Lower lobe of right lung (tissue), 2 donors: ENCODE measurements at regions not wholly inside any gene's neighbourhood (a gene's known extent, or its start where the extent isn't known, plus 50 kb on each side); places are given as distances from the start of the nearest gene placed in this dataset.
A peak's percentile ranks its signal among the peaks of the same experiment; 100 is the strongest.
"Not testable (repeated sequence)": the region's sequence is repeated elsewhere in the genome, so short reads cannot be mapped to it uniquely, and the experiment has no call there.

ENCODE experiments used
- ATAC-seq, 2 donors: fragments of 200-7000 bp; cut with Tn5 transposase; one replicate each; pipeline ENCODE4 v1.9.1; 2020 to 2022; ENCODE audit warnings: mild to moderate bottlenecking in 2 of 2, moderate library complexity in 2 of 2
- DNase-seq: peaks from one replicate; pipeline ENCODE4 v3.0.0-alpha.2; 2020
- H3K27ac ChIP-seq: fragments of 200-600 bp; one replicate; pipeline ENCODE4 v1.8.0; 2022
- H3K27me3 ChIP-seq: fragments of 200-600 bp; one replicate; pipeline ENCODE4 v1.8.0; 2022; ENCODE audit warnings: low read depth
- H3K36me3 ChIP-seq: fragments of 200-600 bp; one replicate; pipeline ENCODE4 v1.8.0; 2022; ENCODE audit warnings: mild to moderate bottlenecking
- H3K4me1 ChIP-seq: fragments of 200-600 bp; one replicate; pipeline ENCODE4 v1.8.0; 2022
- H3K4me3 ChIP-seq: fragments of 200-600 bp; one replicate; pipeline ENCODE4 v1.8.0; 2022; ENCODE audit warnings: mild to moderate bottlenecking
- H3K9me3 ChIP-seq: fragments of 200-600 bp; one replicate; pipeline ENCODE4 v1.8.0; 2022
- CTCF ChIP-seq: fragments of 200-600 bp; IDR thresholded peaks from one replicate; pipeline ENCODE4 v1.8.0; 2022; ENCODE audit warnings: antibody characterized with exemption, mild to moderate bottlenecking
- intact Hi-C: fragments of 100-400 bp; cut with DNase I; formaldehyde crosslinking; loops from one replicate; pipeline ENCODE4 v1.11.0; 2022
- donor health status: DM: no; HTN: yes; CAD: no; lungs with severe emphysema.

DNA sequence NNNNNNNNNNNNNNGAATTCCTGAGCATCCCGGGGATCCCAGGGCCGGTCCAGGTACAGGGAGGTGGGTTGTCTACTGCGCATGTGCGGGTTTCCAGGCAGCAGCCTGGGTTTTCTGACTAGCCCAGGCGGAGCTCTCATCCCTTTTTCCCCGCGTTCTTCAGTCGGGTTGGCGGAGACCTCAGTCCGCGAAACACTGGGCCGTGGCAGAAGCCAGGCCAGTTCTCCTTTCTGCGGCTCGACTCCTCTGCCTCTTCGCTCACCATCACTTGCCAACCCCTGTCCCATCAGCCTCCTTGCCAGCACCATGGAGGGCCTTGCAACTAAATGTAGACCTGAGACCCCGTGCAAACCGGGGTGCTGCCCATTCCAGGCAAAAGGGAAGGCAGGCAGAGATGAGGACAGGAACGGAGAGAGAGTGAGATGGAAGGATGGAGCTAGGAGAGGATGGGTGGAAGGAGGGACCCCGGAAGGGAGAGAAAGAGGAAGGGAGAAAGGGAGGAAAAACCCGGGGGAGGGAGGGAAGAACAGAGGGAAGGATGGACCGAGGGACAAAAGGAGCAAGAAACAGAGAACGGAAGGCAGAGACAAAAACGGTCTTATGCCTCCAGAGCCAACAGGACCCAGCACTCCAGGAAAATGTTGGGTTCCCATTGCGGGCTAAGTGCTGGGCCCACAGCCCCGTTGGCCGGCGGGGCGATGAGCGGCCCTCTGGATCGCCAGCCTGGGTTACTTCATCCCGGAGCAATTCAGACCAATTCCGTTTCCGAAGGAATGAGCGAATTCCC lies 445.4 kb upstream of the DEFB115 start:
- H3K27me3 ChIP-seq: peaks cover 12% of the 10 kb centered on the region
- no peaks in the 10 kb centered on the region for H3K4me1 ChIP-seq
- H3K4me3 ChIP-seq: no peak overlapping the region
- no peak overlapping the region for H3K27ac ChIP-seq
- ATAC-seq (peak; percentile 66), DNase-seq (peak; percentile 73)
- intact Hi-C loops: no loop called here
- no peaks in the 10 kb centered on the region for H3K36me3 ChIP-seq
- TF ChIP-seq CTCF: no peak
- no peaks in the 10 kb centered on the region for H3K9me3 ChIP-seq

GRCh38 chr20:30812739-30813411 lies 444.6 kb upstream of the DEFB115 start:
- no peaks in the 10 kb centered on the region for H3K4me1 ChIP-seq
- no peak for TF ChIP-seq CTCF
- no peaks in the 10 kb centered on the region for H3K9me3 ChIP-seq
- intact Hi-C loops: no loop called here
- DNase-seq (no peak), ATAC-seq (no peak)
- H3K27ac ChIP-seq: no peak overlapping the region
- no peaks in the 10 kb centered on the region for H3K36me3 ChIP-seq
- H3K27me3 ChIP-seq: peaks cover 12% of the 10 kb centered on the region
- no peak overlapping the region for H3K4me3 ChIP-seq

DNA sequence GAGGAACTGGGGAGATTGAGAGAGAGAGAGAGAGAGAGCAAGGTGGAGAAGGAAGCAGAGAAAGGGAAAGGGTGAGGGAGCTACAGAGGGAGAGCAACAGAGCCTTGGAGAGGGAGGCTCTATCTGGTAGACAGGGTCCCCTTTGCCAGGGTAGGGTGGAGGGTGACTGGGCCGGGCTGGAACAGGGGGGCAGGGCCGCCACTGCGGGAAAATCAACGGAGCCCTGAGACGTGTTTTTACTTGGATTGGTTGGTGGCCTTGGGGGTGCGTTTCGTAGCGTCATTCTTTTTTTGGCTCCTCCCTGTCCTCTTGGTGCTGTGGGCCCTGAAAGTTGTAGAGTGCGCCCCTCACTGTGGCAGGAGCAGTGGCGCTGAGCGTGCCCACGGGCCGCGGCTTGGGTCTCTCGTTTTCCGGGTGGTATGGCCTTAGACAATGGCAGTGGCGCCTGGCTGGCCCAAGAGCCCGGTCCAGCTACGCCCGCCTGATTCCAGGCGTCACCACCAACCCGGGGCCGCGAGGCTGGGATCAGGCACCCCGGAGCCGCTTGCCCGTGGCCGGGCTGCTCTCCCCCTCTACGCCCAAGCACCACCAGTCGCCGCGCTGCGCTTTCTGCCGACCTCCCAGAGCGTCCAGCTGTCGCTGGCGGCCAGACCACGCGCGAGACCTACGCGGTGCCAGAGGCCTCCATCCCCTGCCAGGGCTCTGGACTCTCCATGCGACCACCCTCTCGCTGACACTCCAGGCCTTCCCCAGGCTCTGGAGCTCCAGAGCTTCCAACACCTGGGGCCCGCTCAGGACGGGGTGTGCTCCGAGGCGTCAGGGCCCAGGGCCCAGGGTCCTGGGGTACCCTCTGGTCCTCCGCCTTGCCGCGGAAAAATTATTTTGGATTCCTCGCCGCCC lies 443.8 kb upstream of the DEFB115 start:
- H3K9me3 ChIP-seq, H3K27ac ChIP-seq, intact Hi-C loops, H3K4me3 ChIP-seq, H3K4me1 ChIP-seq, H3K36me3 ChIP-seq: not testable (repeated sequence)
- ATAC-seq (peak; percentile 52 to 68), DNase-seq (peak; percentile 68)
- peaks cover 12% of the 10 kb centered on the region for H3K27me3 ChIP-seq

DNA sequence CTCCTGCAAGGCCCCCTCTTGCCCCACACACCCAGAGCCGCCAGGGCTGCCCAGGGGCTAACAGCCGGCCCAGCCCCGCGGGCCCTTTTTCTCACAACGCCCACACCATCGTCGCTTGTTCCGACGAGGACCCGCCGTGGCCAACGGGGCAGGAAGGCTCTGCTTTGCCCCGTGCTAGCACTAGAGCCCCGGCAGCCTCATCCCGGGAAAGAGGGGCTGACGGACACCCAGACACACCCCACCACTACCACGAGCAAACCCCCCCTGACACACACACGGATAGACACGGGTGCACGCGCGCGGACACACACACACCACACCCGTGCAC lies 443.2 kb upstream of the DEFB115 start:
- H3K36me3 ChIP-seq, H3K27ac ChIP-seq, H3K4me1 ChIP-seq, H3K9me3 ChIP-seq, intact Hi-C loops, H3K4me3 ChIP-seq: not testable (repeated sequence)
- H3K27me3 ChIP-seq: peaks cover 12% of the 10 kb centered on the region
- peak; percentile 34 to 59 for ATAC-seq
- peak; percentile 56 for DNase-seq

DNA sequence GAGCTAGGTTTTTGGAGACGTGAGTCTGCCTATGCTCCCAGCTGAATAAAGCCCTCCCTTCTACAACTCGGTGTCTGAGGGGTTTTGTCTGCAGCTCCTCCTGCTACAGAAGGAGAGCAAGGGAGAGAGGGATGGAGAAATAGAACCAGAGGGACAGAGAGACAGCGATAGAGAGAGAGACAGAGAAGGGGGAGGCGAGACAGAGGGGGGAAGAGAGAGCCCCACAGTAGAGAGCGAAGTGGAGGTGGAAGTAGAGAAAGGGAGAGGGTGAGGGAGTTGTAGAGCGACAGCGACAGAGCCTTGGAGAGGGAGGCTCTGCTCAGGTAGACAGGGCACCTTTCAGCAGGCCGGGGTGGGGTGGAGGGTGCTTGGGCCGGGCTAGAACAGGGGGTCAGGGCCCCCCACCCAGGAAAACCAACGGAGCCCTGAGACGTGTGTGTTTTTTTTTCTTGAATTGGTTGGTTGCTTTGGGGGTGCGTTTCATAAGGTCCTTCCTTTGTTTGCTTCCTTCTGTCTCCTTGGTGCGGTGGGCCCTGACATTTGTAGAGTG lies 442.4 kb upstream of the DEFB115 start:
- DNase-seq (peak; percentile 60), ATAC-seq (peak; percentile 31 to 54)
- H3K36me3 ChIP-seq, H3K27ac ChIP-seq, H3K4me3 ChIP-seq, H3K4me1 ChIP-seq, H3K9me3 ChIP-seq, intact Hi-C loops: not testable (repeated sequence)
- H3K27me3 ChIP-seq: peaks cover 12% of the 10 kb centered on the region

GRCh38 chr20:30815577-30816181 lies 441.8 kb upstream of the DEFB115 start:
- intact Hi-C loops: no loop called here
- no peaks in the 10 kb centered on the region for H3K9me3 ChIP-seq
- H3K27ac ChIP-seq: no peak overlapping the region
- ATAC-seq (peak; percentile 57 to 64), DNase-seq (peak; percentile 47)
- H3K27me3 ChIP-seq: peaks cover 12% of the 10 kb centered on the region
- H3K4me3 ChIP-seq: no peak overlapping the region
- H3K4me1 ChIP-seq: no peaks in the 10 kb centered on the region
- no peak for TF ChIP-seq CTCF
- H3K36me3 ChIP-seq: no peaks in the 10 kb centered on the region
